Endothelial cell of umbilical vein (primary cell): ENCODE measurements at regions not wholly inside any gene's neighbourhood (a gene's known extent, or its start where the extent isn't known, plus 50 kb on each side); places are given as distances from the start of the nearest gene placed in this dataset.

ENCODE experiments used
- BruUV-seq: library from RNA; stranded (reverse); fragments of 400-500 nt; replicated peaks from 2 replicates; lab custom pipeline; 2021; lab: Mats Ljungman, UMichigan
- CTCF ChIA-PET: fragments of 300-600, 350-600 bp; sonication (Branson Sonifier 250); formaldehyde crosslinking; loops from one replicate; lab custom pipeline; 2021; ENCODE audit warnings: antibody characterized with exemption, inconsistent platforms; lab: Charles Lee
- POLR2A ChIA-PET: fragments of 300-600, 350-600 bp; sonication (Branson Sonifier 250); formaldehyde crosslinking; loops from one replicate; lab custom pipeline; 2021; ENCODE audit warnings: antibody characterized with exemption, inconsistent platforms; lab: Charles Lee
- DNase-seq: peaks from one replicate; pipeline ENCODE4 v3.0.0-alpha.2; 2011; ENCODE audit warnings: low read depth, low spot score
- FAIRE-seq: peaks from 2 replicates; lab custom pipeline; 2011; peaks lifted over from hg19 to GRCh38; lab: Jason Lieb, UNC
- H2AFZ ChIP-seq: 2 replicates; pipeline ENCODE4 v1.6.0; 2012; ENCODE audit warnings: low read depth, low read length, control low read depth, inconsistent platforms
- H3K27ac ChIP-seq: 2 replicates; pipeline ENCODE4 v1.5.1; 2011; ENCODE audit warnings: low read depth, mild to moderate bottlenecking, control low read depth, low read length, moderate library complexity; ENCODE audit not compliant: insufficient read depth
- H3K27me3 ChIP-seq, 2 experiments: 2 replicates each; pipeline versions ENCODE4 v1.6.0 to v1.6.1; 2011; ENCODE audit warnings: low read length in 2 of 2, mixed read lengths in 1 of 2; ENCODE audit not compliant: control insufficient read depth in 2 of 2, insufficient read depth in 2 of 2
- H3K36me3 ChIP-seq, 2 experiments: 2 replicates in 1 of 2; 3 replicates in 1 of 2; pipeline ENCODE4 v1.5.1; 2011; ENCODE audit warnings: low read length in 2 of 2, mild to moderate bottlenecking in 1 of 2, moderate library complexity in 1 of 2; ENCODE audit not compliant: control insufficient read depth in 2 of 2, insufficient read depth in 2 of 2; ENCODE audit errors: extremely low read depth in 1 of 2
- H3K4me1 ChIP-seq: 3 replicates; pipeline ENCODE4 v1.5.1; 2011; ENCODE audit warnings: mild to moderate bottlenecking, low read length; ENCODE audit not compliant: control insufficient read depth, insufficient read depth; ENCODE audit errors: extremely low read depth
- H3K4me2 ChIP-seq: 2 replicates; pipeline ENCODE4 v1.6.1; 2011; ENCODE audit warnings: low read length, control low read depth, mixed read lengths; ENCODE audit not compliant: insufficient read depth
- H3K4me3 ChIP-seq, 3 experiments: fragments of 200-600 bp in 1 of 3; sonication (generic), shearing (Covaris generic) in 1 of 3; replicated peaks in 1 of 3; 2 replicates each; pipeline ENCODE4 v1.5.1; 2011 to 2016; ENCODE audit warnings: control low read depth in 3 of 3, low read length in 3 of 3, mild to moderate bottlenecking in 2 of 3, inconsistent platforms in 1 of 3, low read depth in 1 of 3, moderate library complexity in 1 of 3; ENCODE audit not compliant: insufficient read depth in 1 of 3
- H3K79me2 ChIP-seq: 2 replicates; pipeline ENCODE4 v1.6.0; 2012; ENCODE audit warnings: low read length, inconsistent platforms; ENCODE audit not compliant: control insufficient read depth, insufficient read depth
- H3K9ac ChIP-seq: replicated peaks from 2 replicates; pipeline ENCODE3; 2011; ENCODE audit warnings: low read length, control low read depth; ENCODE audit not compliant: insufficient read depth; ENCODE audit errors: extremely low read depth
- H3K9me1 ChIP-seq: replicated peaks from 3 replicates; pipeline ENCODE4 v1.6.0; 2011; ENCODE audit warnings: mild to moderate bottlenecking, low read length; ENCODE audit not compliant: control insufficient read depth, insufficient read depth; ENCODE audit errors: extremely low read depth
- H3K9me3 ChIP-seq: replicated peaks from 2 replicates; pipeline ENCODE4 v1.5.1; 2012; ENCODE audit warnings: low read length, inconsistent platforms; ENCODE audit not compliant: control insufficient read depth, insufficient read depth
- H4K20me1 ChIP-seq: replicated peaks from 2 replicates; pipeline ENCODE3; 2011; ENCODE audit warnings: mild to moderate bottlenecking, low read length; ENCODE audit not compliant: control insufficient read depth, insufficient read depth; ENCODE audit errors: extremely low read depth
- EZH2 ChIP-seq: IDR thresholded peaks from 2 replicates; pipeline ENCODE4 v1.6.1; 2012; ENCODE audit warnings: borderline replicate concordance, low read depth, mild to moderate bottlenecking, moderate library complexity, low read length, inconsistent platforms; ENCODE audit not compliant: severe bottlenecking
- FOS ChIP-seq: IDR thresholded peaks from 2 replicates; pipeline ENCODE4 v1.6.1; 2011; ENCODE audit warnings: mild to moderate bottlenecking, low read length, moderate library complexity, borderline replicate concordance; ENCODE audit not compliant: insufficient read depth
- GATA2 ChIP-seq: IDR thresholded peaks from 2 replicates; pipeline ENCODE4 v1.7.0; 2011; ENCODE audit warnings: low read depth, mild to moderate bottlenecking, moderate library complexity, mixed read lengths, low read length; ENCODE audit not compliant: insufficient read length, insufficient read depth
- JUN ChIP-seq: IDR thresholded peaks from 2 replicates; pipeline ENCODE4 v1.6.1; 2011; ENCODE audit warnings: borderline replicate concordance, low read depth; ENCODE audit not compliant: insufficient read length, insufficient read depth
- MYC ChIP-seq: IDR thresholded peaks from one replicate; pipeline ENCODE4 v1.6.1; 2011; ENCODE audit warnings: mild to moderate bottlenecking, low read depth, low read length
- POLR2A ChIP-seq: IDR thresholded peaks from 2 replicates; pipeline ENCODE4 v1.6.1; 2012; ENCODE audit warnings: low read depth, mild to moderate bottlenecking, control low read depth, low read length
- POLR2AphosphoS5 ChIP-seq: IDR thresholded peaks from 2 replicates; pipeline ENCODE4 v1.6.1; 2012; ENCODE audit warnings: low read depth, mild to moderate bottlenecking, control low read depth, low read length, moderate library complexity; ENCODE audit not compliant: insufficient read depth
- dilution Hi-C: fragments of 300-500 bp; cut with MboI; formaldehyde crosslinking; loops from one replicate; pipeline ENCODE4 v1.15.0; 2019; ENCODE audit warnings: low sequenced_read_pairs; ENCODE audit not compliant: extremely low pct_ligation_motif_present
- intact Hi-C: fragments of 100-400 bp; cut with micrococcal nuclease; formaldehyde crosslinking; loops from one replicate; pipeline ENCODE4 v1.10.0; 2022
- TF ChIP-seq, protein P1 (sequence below): IDR thresholded peaks from 2 replicates; pipeline ENCODE4 v1.6.1; 2011; ENCODE audit not compliant: insufficient read depth, insufficient read length
- TF ChIP-seq, protein P2 (sequence below), 2 donors: IDR thresholded peaks; 1 replicate in 1 of 2; 2 replicates in 1 of 2; pipeline ENCODE4 v1.5.1; 2011; ENCODE audit warnings: low read length in 2 of 2, mild to moderate bottlenecking in 2 of 2, moderate library complexity in 2 of 2, control low read depth in 1 of 2, inconsistent platforms in 1 of 2, low read depth in 1 of 2; ENCODE audit not compliant: insufficient read depth in 1 of 2; ENCODE audit errors: extremely low read depth in 1 of 2

DNA sequence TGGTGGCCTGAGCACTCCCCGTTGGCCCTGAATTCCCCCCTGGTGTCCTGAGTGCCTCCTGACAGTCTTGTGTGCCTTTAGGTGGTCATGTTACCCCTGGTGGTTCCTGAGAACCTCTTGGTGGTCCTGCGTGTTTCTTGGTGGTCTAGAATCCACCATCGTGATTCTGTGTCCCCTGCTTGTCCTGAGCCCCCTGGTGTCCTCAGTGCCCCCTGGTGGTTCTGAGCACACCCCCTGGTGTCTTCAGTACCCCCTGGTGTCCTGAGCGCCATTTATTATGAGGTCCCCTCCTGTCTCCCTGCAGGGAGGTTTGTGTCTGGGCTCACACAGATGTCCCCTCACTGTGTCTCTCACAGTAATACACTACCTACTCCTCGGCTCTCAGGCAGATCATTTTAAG is 61.3 kb upstream of the MAL start:
- H3K4me1 ChIP-seq: no peaks in the 10 kb centered on the region
- no TSS peak for BruUV-seq
- H3K9me3 ChIP-seq: no peaks in the 10 kb centered on the region
- H4K20me1 ChIP-seq: no peaks in the 10 kb centered on the region
- intact Hi-C loops: no loop called here
- no peak overlapping the region for H3K4me2 ChIP-seq
- H3K27me3 ChIP-seq: no peaks in the 10 kb centered on the region
- no peak for FAIRE-seq
- POLR2A ChIA-PET: no interaction called here
- DNase-seq: no peak
- no peak overlapping the region for H3K27ac ChIP-seq
- no peak overlapping the region for H3K9ac ChIP-seq
- no peak overlapping the region for H3K4me3 ChIP-seq
- dilution Hi-C loops: no loop called here
- H3K79me2 ChIP-seq: no peaks in the 10 kb centered on the region
- H3K9me1 ChIP-seq: no peaks in the 10 kb centered on the region
- TF ChIP-seq, protein P1, sequence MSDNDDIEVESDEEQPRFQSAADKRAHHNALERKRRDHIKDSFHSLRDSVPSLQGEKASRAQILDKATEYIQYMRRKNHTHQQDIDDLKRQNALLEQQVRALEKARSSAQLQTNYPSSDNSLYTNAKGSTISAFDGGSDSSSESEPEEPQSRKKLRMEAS: no peak
- TF ChIP-seq POLR2AphosphoS5 (no peak), GATA2 (no peak), EZH2 (no peak), JUN (no peak), FOS (no peak), POLR2A (no peak), MYC (no peak)
- TF ChIP-seq, protein P2, sequence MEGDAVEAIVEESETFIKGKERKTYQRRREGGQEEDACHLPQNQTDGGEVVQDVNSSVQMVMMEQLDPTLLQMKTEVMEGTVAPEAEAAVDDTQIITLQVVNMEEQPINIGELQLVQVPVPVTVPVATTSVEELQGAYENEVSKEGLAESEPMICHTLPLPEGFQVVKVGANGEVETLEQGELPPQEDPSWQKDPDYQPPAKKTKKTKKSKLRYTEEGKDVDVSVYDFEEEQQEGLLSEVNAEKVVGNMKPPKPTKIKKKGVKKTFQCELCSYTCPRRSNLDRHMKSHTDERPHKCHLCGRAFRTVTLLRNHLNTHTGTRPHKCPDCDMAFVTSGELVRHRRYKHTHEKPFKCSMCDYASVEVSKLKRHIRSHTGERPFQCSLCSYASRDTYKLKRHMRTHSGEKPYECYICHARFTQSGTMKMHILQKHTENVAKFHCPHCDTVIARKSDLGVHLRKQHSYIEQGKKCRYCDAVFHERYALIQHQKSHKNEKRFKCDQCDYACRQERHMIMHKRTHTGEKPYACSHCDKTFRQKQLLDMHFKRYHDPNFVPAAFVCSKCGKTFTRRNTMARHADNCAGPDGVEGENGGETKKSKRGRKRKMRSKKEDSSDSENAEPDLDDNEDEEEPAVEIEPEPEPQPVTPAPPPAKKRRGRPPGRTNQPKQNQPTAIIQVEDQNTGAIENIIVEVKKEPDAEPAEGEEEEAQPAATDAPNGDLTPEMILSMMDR (IDR thresholded peaks at IDR 0.05; ENCODE audit: extremely low read depth in 1 of 2, insufficient read depth in 1 of 2, low read depth in 1 of 2, low read length in 2 of 2): no peak
- no peaks in the 10 kb centered on the region for H3K36me3 ChIP-seq
- CTCF ChIA-PET: no interaction called here
- no peak overlapping the region for H2AFZ ChIP-seq
